NAMALWA (cell line): ENCODE measurements at regions not wholly inside any gene's neighbourhood (a gene's known extent, or its start where the extent isn't known, plus 50 kb on each side); places are given as distances from the start of the nearest gene placed in this dataset.
"Not testable (repeated sequence)": the region's sequence is repeated elsewhere in the genome, so short reads cannot be mapped to it uniquely, and the experiment has no call there.

Experiments used
- DNase-seq: peaks from one replicate; pipeline ENCODE4 v3.0.0-alpha.2; 2015; ENCODE audit warnings: low spot score

DNA sequence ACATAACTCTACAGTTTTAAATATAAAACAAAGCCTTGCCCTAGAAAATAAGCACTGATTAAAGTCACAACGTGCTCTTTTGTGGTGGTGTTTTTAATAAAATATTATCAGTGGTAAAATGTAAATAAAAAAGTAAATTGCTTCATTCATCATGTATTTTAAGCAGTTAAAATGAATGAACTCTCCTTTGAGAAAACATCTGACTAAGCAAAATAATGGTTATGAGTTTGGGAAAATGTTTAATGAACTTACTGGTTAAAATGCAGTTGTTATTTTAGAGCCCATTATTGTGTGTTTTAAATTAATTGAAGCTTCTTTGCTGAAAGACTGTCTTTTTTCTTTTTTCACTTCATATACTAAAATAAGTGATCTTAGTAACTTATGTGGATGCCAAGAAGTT is 1007.5 kb upstream of the ARRDC3 start:
- no peak for DNase-seq

GRCh38 chr5:92380069-92380770 is 997.1 kb upstream of the ARRDC3 start:
- DNase-seq = no peak

DNA sequence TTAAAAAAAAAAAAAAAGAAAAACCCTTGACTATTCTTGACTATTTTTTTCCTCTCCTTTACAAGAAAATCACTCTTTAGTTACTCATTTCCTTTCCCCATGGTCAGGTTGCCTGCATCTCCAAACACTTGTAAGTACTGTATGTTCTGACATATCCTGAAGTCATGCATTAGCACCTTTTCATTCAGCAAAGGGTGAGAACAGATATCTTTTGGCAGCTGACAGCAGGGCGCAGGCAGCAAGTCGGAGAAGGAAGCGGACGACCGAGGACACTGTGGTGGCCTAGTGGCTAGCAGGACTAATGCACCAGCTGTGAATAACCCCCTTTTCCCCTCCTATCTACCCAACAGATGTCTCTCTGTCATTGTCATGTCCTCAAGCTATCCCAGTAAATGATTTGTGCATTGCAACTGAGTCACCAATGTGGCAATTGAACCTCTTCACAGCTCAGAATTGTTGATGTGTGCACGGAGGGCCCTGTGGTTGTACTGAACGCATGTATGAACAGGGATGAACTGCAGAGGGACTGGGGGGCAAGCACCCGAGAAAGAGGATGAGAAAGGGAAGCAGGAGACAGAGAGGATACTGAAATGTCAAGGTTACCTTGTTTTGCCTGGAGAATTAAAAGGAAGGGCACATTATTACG is 996.0 kb upstream of the ARRDC3 start:
- no peak for DNase-seq

DNA sequence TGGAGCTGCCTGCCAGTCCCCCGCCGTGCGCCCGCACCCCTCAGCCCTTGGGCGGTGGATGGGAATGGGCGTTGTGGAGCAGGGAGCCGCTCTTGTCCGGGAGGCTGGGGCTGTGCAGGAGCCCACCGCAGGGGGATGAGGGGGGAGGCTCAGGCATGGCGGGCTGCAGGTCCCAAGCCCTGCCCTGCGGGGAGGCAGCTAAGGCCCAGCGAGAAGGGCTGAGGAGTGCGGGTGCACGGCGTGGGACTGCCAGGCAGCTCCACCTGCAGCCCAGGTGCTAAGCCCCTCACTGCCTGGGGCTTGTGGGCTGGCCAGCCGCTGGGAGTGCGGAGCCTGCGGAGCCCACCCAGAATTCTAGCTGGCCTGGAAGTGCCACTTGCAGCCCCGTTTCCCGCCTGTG is 991.7 kb upstream of the ARRDC3 start:
- DNase-seq = no peak

GRCh38 chr5:92372766-92373165 is 989.6 kb upstream of the ARRDC3 start:
- no peak for DNase-seq

DNA sequence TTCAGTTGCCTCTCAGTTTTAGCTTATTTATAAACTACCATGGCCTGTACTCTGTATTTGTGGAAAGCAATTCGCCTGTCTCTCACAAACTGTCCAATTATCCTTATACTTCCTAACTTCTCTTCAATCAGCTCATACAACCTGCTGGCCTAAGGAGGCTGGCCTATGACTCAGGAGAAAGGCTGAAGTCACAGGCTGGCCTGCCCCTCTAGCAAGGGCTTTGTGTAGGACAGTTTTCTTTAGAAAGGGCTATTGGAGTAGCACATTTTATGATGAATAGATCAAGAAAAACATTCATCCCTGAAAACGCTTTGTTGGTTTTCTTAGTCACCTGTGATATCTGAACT is 988.7 kb upstream of the ARRDC3 start:
- no peak for DNase-seq

GRCh38 chr5:92371171-92371888 is 988.2 kb upstream of the ARRDC3 start:
- no peak for DNase-seq

- no peak for DNase-seq
Measured at GRCh38 chr5:92370032-92370431, 986.9 kb upstream of the ARRDC3 start.

DNA sequence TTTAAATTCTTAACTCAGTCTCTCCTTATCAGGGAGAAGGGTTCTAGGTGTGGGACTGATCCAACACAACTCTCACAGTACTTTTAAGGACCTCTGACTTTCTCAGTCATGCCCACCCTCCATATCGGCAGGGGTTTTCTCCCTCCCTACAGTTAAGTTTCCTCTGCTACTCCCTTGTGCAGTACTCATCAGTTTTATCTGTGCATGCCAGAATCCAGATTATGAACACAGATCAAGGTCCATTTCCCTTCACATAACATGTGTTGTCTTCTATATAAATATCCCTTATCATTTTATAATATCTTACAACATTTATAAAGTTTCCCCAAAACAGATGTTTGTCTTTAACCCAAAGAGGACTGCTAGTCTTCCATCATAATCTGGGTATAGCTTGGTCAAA is 986.5 kb upstream of the ARRDC3 start:
- no peak for DNase-seq

DNA sequence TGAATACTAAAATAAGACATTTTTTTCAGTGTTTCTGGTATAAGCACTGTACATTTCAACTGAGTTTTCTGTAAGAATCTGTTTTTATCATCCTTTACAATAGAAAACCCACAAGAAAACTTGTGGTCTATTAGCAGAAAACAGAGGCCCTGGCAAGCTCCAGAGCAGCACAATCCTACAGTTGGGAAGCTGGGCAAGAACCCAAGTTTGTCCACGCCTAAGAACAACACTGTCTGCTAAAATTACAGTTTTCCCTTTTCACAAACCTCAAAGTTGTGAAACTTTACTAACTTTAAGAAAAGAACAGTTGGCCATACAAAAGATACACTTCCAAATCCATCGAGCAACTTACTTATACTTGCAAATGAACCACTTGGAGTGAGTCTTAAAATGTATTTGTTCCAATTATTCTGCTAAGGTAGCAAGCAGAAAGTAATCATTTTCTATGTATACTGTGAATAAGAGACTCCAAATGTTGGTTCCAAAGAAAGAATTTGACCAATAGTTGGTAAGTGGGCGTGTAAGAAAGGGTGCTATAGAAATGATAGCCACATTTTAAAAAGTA is 982.0 kb upstream of the ARRDC3 start:
- no peak for DNase-seq

DNA sequence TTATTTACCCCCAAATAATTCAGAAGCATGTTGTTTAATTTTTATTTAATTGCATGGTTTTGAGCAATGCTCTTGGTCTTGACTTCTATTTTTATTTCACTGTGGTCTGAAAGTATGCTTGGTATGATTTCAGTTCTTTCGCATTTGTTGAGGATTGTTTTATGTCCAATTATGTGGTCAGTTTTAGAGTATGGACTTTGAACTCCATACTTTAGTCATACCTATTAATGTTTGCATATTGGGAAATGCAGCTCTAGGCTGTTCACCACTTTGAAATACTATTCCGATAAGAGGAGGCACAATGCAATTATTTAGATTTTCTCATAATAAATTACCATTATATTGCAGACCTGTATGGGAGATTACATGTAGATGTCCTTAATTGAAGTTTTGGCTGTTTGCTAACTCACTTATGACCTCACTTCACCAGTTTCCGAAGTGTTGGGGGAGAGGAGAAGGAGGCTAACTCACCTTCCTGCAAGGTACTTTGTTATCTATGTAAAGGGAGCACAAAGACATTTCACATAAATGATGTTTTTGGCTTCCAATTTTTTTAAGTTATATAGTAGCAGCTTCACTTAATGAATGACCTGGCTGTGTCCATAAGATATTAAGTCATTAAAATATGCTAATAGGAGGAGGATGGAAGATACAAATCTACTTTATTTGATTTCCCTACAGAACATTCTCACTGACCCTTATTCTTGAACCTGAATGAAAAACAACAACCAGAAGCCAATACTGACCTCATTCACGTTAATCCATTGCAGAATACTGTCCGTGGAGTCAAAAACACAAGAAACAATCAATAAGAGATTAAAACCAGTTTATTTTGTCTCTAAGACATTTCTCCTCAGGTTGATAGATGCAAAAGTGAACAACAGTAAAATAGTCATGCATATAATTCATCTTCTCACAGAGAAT is 970.3 kb upstream of the ARRDC3 start:
- DNase-seq = no peak

DNA sequence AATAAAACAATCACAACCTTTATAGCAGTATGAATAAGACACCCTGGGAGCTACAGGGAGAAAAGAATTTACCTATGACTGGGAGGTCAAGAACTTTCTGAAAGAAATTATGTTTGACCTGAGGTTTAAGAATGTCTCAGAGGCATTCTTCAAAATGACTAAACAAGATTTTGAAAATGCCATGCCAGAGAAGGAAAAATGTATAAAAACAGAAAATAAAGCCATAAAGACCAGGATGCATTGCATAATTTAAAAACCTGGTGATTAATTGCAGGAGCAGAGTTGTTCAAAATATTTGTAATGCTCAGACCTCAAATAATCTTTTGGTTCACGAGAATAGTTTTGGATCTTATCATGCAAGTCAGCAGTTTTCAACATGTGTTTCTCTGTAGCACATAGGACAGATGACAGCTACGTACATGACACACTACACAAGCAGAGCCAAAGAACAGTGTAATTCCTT is 954.7 kb upstream of the ARRDC3 start:
- DNase-seq = no peak

GRCh38 chr5:92332039-92332438 is 948.9 kb upstream of the ARRDC3 start:
- DNase-seq = no peak

- DNase-seq = no peak
Measured at GRCh38 chr5:92330365-92330764, 947.2 kb upstream of the ARRDC3 start.

GRCh38 chr5:92329759-92330158 is 946.6 kb upstream of the ARRDC3 start:
- no peak for DNase-seq

DNA sequence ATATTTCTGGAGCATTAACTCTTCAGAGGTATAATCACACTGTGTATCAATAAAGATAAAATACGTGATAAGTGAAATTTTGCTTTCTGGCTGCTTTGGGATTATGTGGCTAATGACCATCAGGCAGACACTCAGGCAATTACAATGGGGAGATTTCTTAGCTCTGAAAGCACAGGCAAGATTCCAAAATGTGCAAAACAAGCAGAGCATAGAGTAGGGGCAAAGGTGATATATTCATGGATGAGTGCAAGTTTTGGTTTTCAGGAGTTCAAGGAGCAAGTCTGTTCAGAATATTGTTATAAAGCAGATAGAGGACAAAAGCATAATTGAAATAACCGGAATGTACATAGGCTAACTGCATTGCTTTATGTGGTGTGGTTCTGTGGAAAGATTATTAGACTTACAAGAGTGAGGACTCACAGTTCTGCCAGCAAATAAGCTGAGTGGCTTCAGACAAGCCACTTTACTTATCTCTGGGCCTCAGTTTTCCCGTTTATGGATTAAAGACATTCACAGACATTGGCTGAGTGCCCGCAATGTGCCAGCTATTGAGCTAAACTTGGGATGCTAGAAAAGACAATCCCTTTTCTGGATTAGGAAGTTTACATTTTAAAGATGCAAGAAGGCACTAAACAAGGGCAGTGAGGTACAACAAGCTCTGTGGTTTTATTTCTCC is 945.6 kb upstream of the ARRDC3 start:
- DNase-seq = no peak

DNA sequence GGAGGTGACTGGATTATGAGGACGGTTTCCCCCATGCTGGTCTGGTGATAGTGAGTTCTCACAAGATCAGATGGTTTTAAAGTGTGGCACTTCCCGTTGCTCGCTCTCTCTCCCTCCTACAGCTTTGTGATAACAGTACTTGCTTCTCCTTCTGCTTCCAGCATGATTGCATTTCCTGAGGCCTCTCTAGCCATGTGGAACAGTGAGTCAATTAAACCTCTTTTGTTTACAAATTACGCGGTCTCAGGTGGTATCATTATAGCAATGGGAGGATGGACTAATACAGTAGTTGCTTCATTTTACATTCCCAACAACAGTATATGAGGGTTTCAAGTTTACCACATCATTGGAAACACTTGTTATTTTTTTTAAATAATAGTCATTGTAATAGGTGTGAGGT is 937.3 kb upstream of the ARRDC3 start:
- no peak for DNase-seq

- no peak for DNase-seq
Measured at GRCh38 chr5:92313385-92313784, 930.3 kb upstream of the ARRDC3 start.

GRCh38 chr5:92309336-92309991 is 926.3 kb upstream of the ARRDC3 start:
- peak; percentile 48 for DNase-seq

DNA sequence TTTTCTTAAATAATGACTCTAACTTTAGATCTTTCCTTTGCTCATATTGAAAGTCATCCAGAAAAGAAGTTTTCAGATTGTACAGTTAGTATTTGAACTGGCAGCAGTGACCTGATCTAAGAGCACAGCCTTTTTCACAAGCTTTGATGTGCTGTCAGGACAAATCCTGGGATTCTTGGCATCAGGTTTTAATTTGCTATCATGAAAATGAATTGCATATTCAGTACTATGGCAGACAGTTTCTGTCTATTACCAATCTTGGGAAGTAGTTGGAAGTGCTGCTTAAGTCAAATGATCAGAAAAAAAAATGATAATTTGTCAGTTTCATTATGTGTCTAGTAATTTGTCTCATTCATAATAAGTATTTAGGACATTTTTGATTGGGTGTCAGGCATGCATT is 925.6 kb upstream of the ARRDC3 start:
- DNase-seq = no peak

DNA sequence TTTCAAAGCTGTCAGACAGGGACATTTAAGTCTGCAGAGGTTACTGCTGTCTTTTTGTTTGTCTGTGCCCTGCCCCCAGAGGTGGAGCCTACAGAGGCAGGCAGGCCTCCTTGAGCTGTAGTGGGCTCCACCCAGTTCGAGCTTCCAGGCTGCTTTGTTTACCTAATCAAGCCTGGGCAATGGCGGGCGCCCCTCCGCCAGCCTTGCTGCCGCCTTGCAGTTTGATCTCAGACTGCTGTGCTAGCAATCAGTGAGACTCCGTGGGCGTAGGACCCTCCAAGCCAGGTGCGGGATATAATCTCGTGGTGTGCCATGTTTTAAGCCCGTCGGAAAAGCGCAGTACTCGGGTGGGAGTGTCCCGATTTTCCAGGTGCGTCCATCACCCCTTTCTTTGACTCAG is 919.2 kb upstream of the ARRDC3 start:
- DNase-seq = not testable (repeated sequence)
